ENCODE measurements at regions not wholly inside any gene's neighbourhood (a gene's known extent, or its start where the extent isn't known, plus 50 kb on each side); places are given as distances from the start of the nearest gene placed in this dataset.

- H3K9me3 ChIP-seq: peaks cover 6% of the 10 kb centered on the region; the same call in 1 of the 2 replicates
- no TSS peak for BruUV-seq (replicated peaks)
- POLR2A ChIA-PET: no interaction called here
- H3K4me1 ChIP-seq: peaks cover 25% of the 10 kb centered on the region
- Mint-ChIP-seq H3K4me1 (ENCODE audit: low read depth, unreplicated experiment) (peaks cover 23% of the 10 kb centered on the region), H3K4me3 (ENCODE audit: unreplicated experiment) (no peak overlapping the region), H3K9me3 (ENCODE audit: unreplicated experiment) (peaks cover 10% of the 10 kb centered on the region), H3K27ac (ENCODE audit: unreplicated experiment) (no peak overlapping the region), H3K27me3 (ENCODE audit: insufficient read depth, unreplicated experiment) (no peaks in the 10 kb centered on the region), H3K36me3 (ENCODE audit: insufficient read depth, unreplicated experiment) (peaks cover 10% of the 10 kb centered on the region)
- H3K4me3 ChIP-seq (ENCODE audit: low read depth, low read length): no peak overlapping the region
- DNase-seq: no peak
- no peaks in the 10 kb centered on the region for H3K27me3 ChIP-seq (replicated peaks; ENCODE audit: control insufficient read depth, insufficient read depth, low read length)
- intact Hi-C loops (cut with micrococcal nuclease; ENCODE audit: unreplicated experiment): loop anchor here (5.0 kb wide), 2 partner anchors 42 to 263 kb away; no protein-coding TSS in a partner anchor
- TF ChIP-seq, protein P1, sequence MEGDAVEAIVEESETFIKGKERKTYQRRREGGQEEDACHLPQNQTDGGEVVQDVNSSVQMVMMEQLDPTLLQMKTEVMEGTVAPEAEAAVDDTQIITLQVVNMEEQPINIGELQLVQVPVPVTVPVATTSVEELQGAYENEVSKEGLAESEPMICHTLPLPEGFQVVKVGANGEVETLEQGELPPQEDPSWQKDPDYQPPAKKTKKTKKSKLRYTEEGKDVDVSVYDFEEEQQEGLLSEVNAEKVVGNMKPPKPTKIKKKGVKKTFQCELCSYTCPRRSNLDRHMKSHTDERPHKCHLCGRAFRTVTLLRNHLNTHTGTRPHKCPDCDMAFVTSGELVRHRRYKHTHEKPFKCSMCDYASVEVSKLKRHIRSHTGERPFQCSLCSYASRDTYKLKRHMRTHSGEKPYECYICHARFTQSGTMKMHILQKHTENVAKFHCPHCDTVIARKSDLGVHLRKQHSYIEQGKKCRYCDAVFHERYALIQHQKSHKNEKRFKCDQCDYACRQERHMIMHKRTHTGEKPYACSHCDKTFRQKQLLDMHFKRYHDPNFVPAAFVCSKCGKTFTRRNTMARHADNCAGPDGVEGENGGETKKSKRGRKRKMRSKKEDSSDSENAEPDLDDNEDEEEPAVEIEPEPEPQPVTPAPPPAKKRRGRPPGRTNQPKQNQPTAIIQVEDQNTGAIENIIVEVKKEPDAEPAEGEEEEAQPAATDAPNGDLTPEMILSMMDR (IDR thresholded peaks at IDR 0.05; ENCODE audit: insufficient read depth in 1 of 2, low read depth in 1 of 2, low read length in 1 of 2, severe bottlenecking in 1 of 2, unreplicated experiment in 1 of 2): no peak
- CTCF ChIA-PET: no interaction called here
- no peaks in the 10 kb centered on the region for H3K36me3 ChIP-seq (ENCODE audit: control insufficient read depth, insufficient read depth, low read length)
These were observed 240.6 kb downstream of the RBM19 start for GRCh38 chr12:113725557-113725876.

DNA sequence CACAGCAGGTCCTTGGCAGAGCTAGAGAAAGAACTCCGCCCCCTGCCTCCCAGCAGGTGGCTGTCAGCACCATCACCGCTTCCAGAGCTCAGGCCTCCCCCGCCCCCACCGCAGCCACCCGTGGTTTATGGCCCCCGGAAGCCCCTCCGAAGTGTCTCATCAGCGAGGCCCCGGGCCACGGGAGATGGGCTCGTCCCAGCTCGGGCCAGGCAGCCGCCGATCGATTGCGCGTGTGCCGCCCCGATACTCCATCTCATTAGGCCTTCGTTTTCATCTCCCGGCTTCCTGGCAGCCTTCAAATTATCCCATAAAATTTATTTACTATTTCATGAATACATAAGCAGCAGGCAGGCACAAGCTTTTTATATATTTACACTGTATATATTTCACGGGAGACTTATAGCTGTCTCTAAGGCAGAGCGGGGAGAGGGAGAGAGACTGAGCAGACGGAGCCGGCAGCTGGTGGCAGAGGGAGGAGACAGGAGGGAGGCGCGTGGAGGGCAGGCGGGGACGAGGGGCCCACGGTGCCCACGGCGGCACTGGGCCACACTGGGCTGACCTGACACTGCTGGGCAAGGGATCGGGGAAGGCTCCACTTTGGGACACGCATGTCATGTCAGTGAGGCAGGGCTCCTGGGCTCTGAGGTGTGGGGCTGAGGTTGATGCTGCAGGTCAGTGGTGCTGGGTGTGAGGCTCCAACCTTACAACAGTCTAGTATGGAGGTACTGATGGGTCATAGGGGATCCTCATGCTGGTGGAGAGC, 241.2 kb downstream of the RBM19 start:
- peaks cover 6% of the 10 kb centered on the region; the same call in 1 of the 2 replicates for H3K9me3 ChIP-seq
- H3K9me3 Mint-ChIP-seq (ENCODE audit: unreplicated experiment): peaks cover 10% of the 10 kb centered on the region
- no peaks in the 10 kb centered on the region for H3K27me3 ChIP-seq (replicated peaks; ENCODE audit: control insufficient read depth, insufficient read depth, low read length)
- POLR2A ChIA-PET: no interaction called here
- DNase-seq: no peak
- H3K36me3 Mint-ChIP-seq (ENCODE audit: insufficient read depth, unreplicated experiment): peaks cover 10% of the 10 kb centered on the region
- intact Hi-C loops (cut with micrococcal nuclease; ENCODE audit: unreplicated experiment): loop anchor here (5.0 kb wide), 2 partner anchors 42 to 263 kb away; no protein-coding TSS in a partner anchor
- no TSS peak for BruUV-seq (replicated peaks)
- H3K4me1 Mint-ChIP-seq (ENCODE audit: low read depth, unreplicated experiment): peaks cover 19% of the 10 kb centered on the region
- H3K4me1 ChIP-seq: peaks cover 28% of the 10 kb centered on the region
- TF ChIP-seq, protein P1 (IDR thresholded peaks at IDR 0.05; ENCODE audit: insufficient read depth in 1 of 2, low read depth in 1 of 2, low read length in 1 of 2, severe bottlenecking in 1 of 2, unreplicated experiment in 1 of 2): no peak
- no peaks in the 10 kb centered on the region for H3K36me3 ChIP-seq (ENCODE audit: control insufficient read depth, insufficient read depth, low read length)
- H3K27me3 Mint-ChIP-seq (ENCODE audit: insufficient read depth, unreplicated experiment): no peaks in the 10 kb centered on the region
- H3K4me3 ChIP-seq (ENCODE audit: low read depth, low read length): no peak overlapping the region
- H3K4me3 Mint-ChIP-seq (ENCODE audit: unreplicated experiment): no peak overlapping the region
- CTCF ChIA-PET: interaction anchor here (0.5 to 0.7 kb wide), 2 partner anchors 101 to 431 kb away, joined by 3 read pairs; no protein-coding TSS in a partner anchor
- H3K27ac Mint-ChIP-seq (ENCODE audit: unreplicated experiment): no peak overlapping the region

DNA sequence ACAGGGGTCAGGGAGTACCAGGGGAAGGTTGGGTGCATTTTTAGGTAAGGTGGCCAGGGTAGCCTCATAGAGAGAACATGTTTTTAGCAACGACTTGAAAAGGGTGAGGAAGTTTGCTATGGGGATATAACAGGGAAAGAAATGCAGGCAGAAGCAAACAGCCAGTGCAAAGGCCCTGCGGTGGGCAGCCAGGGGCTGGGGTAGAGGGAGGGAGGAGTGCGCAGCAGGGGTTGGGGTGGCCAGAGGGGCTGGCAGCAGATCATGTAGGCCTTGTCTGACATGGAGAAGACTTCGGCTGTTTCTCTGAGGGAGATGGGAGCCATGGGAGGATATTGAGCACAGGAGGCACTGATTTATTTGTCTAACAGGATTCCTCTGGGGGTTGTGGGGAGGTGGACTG, 242.5 kb downstream of the RBM19 start:
- no peaks in the 10 kb centered on the region for H3K27me3 Mint-ChIP-seq (ENCODE audit: insufficient read depth, unreplicated experiment)
- CTCF ChIA-PET: no interaction called here
- peaks cover 10% of the 10 kb centered on the region for H3K36me3 Mint-ChIP-seq (ENCODE audit: insufficient read depth, unreplicated experiment)
- no peak for DNase-seq
- H3K4me3 Mint-ChIP-seq (ENCODE audit: unreplicated experiment): no peak overlapping the region
- intact Hi-C loops (cut with micrococcal nuclease; ENCODE audit: unreplicated experiment): no loop called here
- H3K4me1 Mint-ChIP-seq (ENCODE audit: low read depth, unreplicated experiment): peaks cover 23% of the 10 kb centered on the region
- H3K4me1 ChIP-seq: peaks cover 39% of the 10 kb centered on the region
- peaks cover 10% of the 10 kb centered on the region for H3K9me3 Mint-ChIP-seq (ENCODE audit: unreplicated experiment)
- H3K27me3 ChIP-seq (replicated peaks; ENCODE audit: control insufficient read depth, insufficient read depth, low read length): no peaks in the 10 kb centered on the region
- peaks cover 6% of the 10 kb centered on the region; the same call in 1 of the 2 replicates for H3K9me3 ChIP-seq
- no TSS peak for BruUV-seq (replicated peaks)
- TF ChIP-seq, protein P1 (IDR thresholded peaks at IDR 0.05; ENCODE audit: insufficient read depth in 1 of 2, low read depth in 1 of 2, low read length in 1 of 2, severe bottlenecking in 1 of 2, unreplicated experiment in 1 of 2): no peak
- H3K27ac Mint-ChIP-seq (ENCODE audit: unreplicated experiment): no peak overlapping the region
- no peaks in the 10 kb centered on the region for H3K36me3 ChIP-seq (ENCODE audit: control insufficient read depth, insufficient read depth, low read length)
- POLR2A ChIA-PET: no interaction called here
- no peak overlapping the region for H3K4me3 ChIP-seq (ENCODE audit: low read depth, low read length)

Data from Caco-2 (cell line).